ENCODE measurements at regions not wholly inside any gene's neighbourhood (a gene's known extent, or its start where the extent isn't known, plus 50 kb on each side); places are given as distances from the start of the nearest gene placed in this dataset.
"Not testable (repeated sequence)": the region's sequence is repeated elsewhere in the genome, so short reads cannot be mapped to it uniquely, and the experiment has no call there.

- Histone ChIP-seq H3K9ac (ENCODE audit: low read depth, low read length) (no peak overlapping the region), H3K79me2 (ENCODE audit: insufficient read depth, low read length) (no peaks in the 10 kb centered on the region)
Measured at GRCh38 chr3:104245981-104246380, 1120.7 kb upstream of the ALCAM start.

GRCh38 chr3:104257486-104257885 is 1109.2 kb upstream of the ALCAM start:
- Histone ChIP-seq H4K20me1 (ENCODE audit: insufficient read depth, low read length) (no peaks in the 10 kb centered on the region), H3K27me3 (ENCODE audit: insufficient read depth, low read length, poor library complexity) (no peaks in the 10 kb centered on the region), H3K9me3 (ENCODE audit: insufficient read depth, low read length, severe bottlenecking) (no peaks in the 10 kb centered on the region), H3K9ac (ENCODE audit: low read depth, low read length) (no peak overlapping the region), H3K36me3 (ENCODE audit: insufficient read depth, low read length) (no peaks in the 10 kb centered on the region), H2AFZ (ENCODE audit: low read depth, low read length) (no peak overlapping the region), H3K4me2 (ENCODE audit: insufficient read depth, low read length) (no peak overlapping the region), H3K79me2 (ENCODE audit: insufficient read depth, low read length) (no peaks in the 10 kb centered on the region), H3K4me3 (ENCODE audit: low read depth in 1 of 2, low read length in 2 of 2) (no peak overlapping the region), H3K27ac (ENCODE audit: low read length) (no peak overlapping the region), H3K4me1 (ENCODE audit: insufficient read depth, low read length) (no peaks in the 10 kb centered on the region)
- DNase-seq = no peak
- TF ChIP-seq EZH2 (IDR thresholded peaks at IDR 0.05; ENCODE audit: borderline replicate concordance, low read depth, low read length, severe bottlenecking) (no peak), CTCF (IDR thresholded peaks at IDR 0.05; ENCODE audit: borderline replicate concordance, extremely low read depth, low read length, poor library complexity, severe bottlenecking) (no peak)
- no peak for ATAC-seq (ENCODE audit: insufficient read depth, low read depth)

More at GRCh38 chr3:104245981-104246380, 1120.7 kb upstream of the ALCAM start:
- DNase-seq = no peak
- H3K4me1 ChIP-seq (ENCODE audit: insufficient read depth, low read length) = no peaks in the 10 kb centered on the region
- no peaks in the 10 kb centered on the region for H3K36me3 ChIP-seq (ENCODE audit: insufficient read depth, low read length)
- H3K9me3 ChIP-seq (ENCODE audit: insufficient read depth, low read length, severe bottlenecking) = no peaks in the 10 kb centered on the region
- no peak overlapping the region for H3K4me3 ChIP-seq (ENCODE audit: low read depth in 1 of 2, low read length in 2 of 2)
- H3K4me2 ChIP-seq (ENCODE audit: insufficient read depth, low read length) = no peak overlapping the region
- TF ChIP-seq EZH2 (IDR thresholded peaks at IDR 0.05; ENCODE audit: borderline replicate concordance, low read depth, low read length, severe bottlenecking) (no peak), CTCF (IDR thresholded peaks at IDR 0.05; ENCODE audit: borderline replicate concordance, extremely low read depth, low read length, poor library complexity, severe bottlenecking) (no peak)
- H3K27me3 ChIP-seq (ENCODE audit: insufficient read depth, low read length, poor library complexity) = no peaks in the 10 kb centered on the region
- ATAC-seq (ENCODE audit: insufficient read depth, low read depth) = no peak
- no peaks in the 10 kb centered on the region for H4K20me1 ChIP-seq (ENCODE audit: insufficient read depth, low read length)
- no peak overlapping the region for H2AFZ ChIP-seq (ENCODE audit: low read depth, low read length)
- no peak overlapping the region for H3K27ac ChIP-seq (ENCODE audit: low read length)

GRCh38 chr3:104263477-104263876 is 1103.2 kb upstream of the ALCAM start:
- Histone ChIP-seq H3K9me3 (ENCODE audit: insufficient read depth, low read length, severe bottlenecking) (no peaks in the 10 kb centered on the region), H3K4me1 (ENCODE audit: insufficient read depth, low read length) (no peaks in the 10 kb centered on the region), H3K36me3 (ENCODE audit: insufficient read depth, low read length) (no peaks in the 10 kb centered on the region), H4K20me1 (ENCODE audit: insufficient read depth, low read length) (no peaks in the 10 kb centered on the region), H3K9ac (ENCODE audit: low read depth, low read length) (no peak overlapping the region), H3K4me3 (ENCODE audit: low read depth in 1 of 2, low read length in 2 of 2) (no peak overlapping the region), H3K27ac (ENCODE audit: low read length) (no peak overlapping the region), H3K79me2 (ENCODE audit: insufficient read depth, low read length) (no peaks in the 10 kb centered on the region), H3K27me3 (ENCODE audit: insufficient read depth, low read length, poor library complexity) (no peaks in the 10 kb centered on the region), H3K4me2 (ENCODE audit: insufficient read depth, low read length) (no peak overlapping the region), H2AFZ (ENCODE audit: low read depth, low read length) (no peak overlapping the region)
- DNase-seq (no peak), ATAC-seq (ENCODE audit: insufficient read depth, low read depth) (no peak)
- TF ChIP-seq EZH2 (IDR thresholded peaks at IDR 0.05; ENCODE audit: borderline replicate concordance, low read depth, low read length, severe bottlenecking) (no peak), CTCF (IDR thresholded peaks at IDR 0.05; ENCODE audit: borderline replicate concordance, extremely low read depth, low read length, poor library complexity, severe bottlenecking) (no peak)

- ATAC-seq (ENCODE audit: insufficient read depth, low read depth); H4K20me1 ChIP-seq (ENCODE audit: insufficient read depth, low read length): not testable (repeated sequence)
Measured at GRCh38 chr3:104266219-104266618, 1100.5 kb upstream of the ALCAM start.

More at GRCh38 chr3:104266219-104266618, 1100.5 kb upstream of the ALCAM start:
- H3K9ac ChIP-seq (ENCODE audit: low read depth, low read length); H3K4me1 ChIP-seq (ENCODE audit: insufficient read depth, low read length); DNase-seq; H3K4me2 ChIP-seq (ENCODE audit: insufficient read depth, low read length); H3K4me3 ChIP-seq (ENCODE audit: low read depth in 1 of 2, low read length in 2 of 2); H3K79me2 ChIP-seq (ENCODE audit: insufficient read depth, low read length); H2AFZ ChIP-seq (ENCODE audit: low read depth, low read length); H3K27me3 ChIP-seq (ENCODE audit: insufficient read depth, low read length, poor library complexity); H3K27ac ChIP-seq (ENCODE audit: low read length); H3K36me3 ChIP-seq (ENCODE audit: insufficient read depth, low read length); H3K9me3 ChIP-seq (ENCODE audit: insufficient read depth, low read length, severe bottlenecking): not testable (repeated sequence)
